ENCODE measurements at regions not wholly inside any gene's neighbourhood (a gene's known extent, or its start where the extent isn't known, plus 50 kb on each side); places are given as distances from the start of the nearest gene placed in this dataset.

DNA sequence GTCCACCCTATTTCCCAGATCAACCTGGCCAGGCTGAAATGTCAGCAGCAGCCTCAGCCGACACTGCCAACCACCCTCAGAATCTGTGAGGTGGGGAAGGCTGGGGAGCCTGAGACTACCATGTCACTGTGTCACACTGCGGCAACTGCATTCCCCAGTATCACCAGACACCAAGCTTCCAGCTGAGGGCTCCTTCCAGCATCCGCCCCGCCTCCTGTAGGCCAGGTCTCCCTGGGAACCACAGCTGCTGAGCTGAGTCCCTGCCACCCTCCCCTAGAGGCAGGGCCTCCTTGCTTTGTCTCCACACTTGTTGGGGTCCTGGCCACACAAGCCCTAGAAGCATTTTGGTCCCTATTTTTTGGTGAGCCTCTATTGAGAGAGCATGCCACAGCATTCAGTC lies 115.7 kb downstream of the UNC5CL start:
- DNase-seq = no peak
- H4K20me1 ChIP-seq (ENCODE audit: insufficient read depth, low read length) = no peaks in the 10 kb centered on the region
- no peaks in the 10 kb centered on the region for H3K9me3 ChIP-seq (replicated peaks; ENCODE audit: insufficient read depth, low read length)
- TF ChIP-seq EZH2phosphoT487 (IDR thresholded peaks at IDR 0.05; ENCODE audit: low read length) = no peak
- TF ChIP-seq, protein P1, sequence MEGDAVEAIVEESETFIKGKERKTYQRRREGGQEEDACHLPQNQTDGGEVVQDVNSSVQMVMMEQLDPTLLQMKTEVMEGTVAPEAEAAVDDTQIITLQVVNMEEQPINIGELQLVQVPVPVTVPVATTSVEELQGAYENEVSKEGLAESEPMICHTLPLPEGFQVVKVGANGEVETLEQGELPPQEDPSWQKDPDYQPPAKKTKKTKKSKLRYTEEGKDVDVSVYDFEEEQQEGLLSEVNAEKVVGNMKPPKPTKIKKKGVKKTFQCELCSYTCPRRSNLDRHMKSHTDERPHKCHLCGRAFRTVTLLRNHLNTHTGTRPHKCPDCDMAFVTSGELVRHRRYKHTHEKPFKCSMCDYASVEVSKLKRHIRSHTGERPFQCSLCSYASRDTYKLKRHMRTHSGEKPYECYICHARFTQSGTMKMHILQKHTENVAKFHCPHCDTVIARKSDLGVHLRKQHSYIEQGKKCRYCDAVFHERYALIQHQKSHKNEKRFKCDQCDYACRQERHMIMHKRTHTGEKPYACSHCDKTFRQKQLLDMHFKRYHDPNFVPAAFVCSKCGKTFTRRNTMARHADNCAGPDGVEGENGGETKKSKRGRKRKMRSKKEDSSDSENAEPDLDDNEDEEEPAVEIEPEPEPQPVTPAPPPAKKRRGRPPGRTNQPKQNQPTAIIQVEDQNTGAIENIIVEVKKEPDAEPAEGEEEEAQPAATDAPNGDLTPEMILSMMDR (IDR thresholded peaks at IDR 0.05; ENCODE audit: low read length) = no peak
- TF ChIP-seq EZH2 (optimal IDR thresholded peaks at IDR 0.05; ENCODE audit: low read depth, low read length) = no peak
- no peaks in the 10 kb centered on the region for H3K9me2 ChIP-seq (replicated peaks; ENCODE audit: insufficient read depth, low read length)
- H2AFZ ChIP-seq (ENCODE audit: low read length) = no peak overlapping the region
- no peak overlapping the region for H3K9ac ChIP-seq (ENCODE audit: low read length)
- no peaks in the 10 kb centered on the region for H3F3A ChIP-seq (ENCODE audit: insufficient read depth, low read length)
- H3K27ac ChIP-seq (ENCODE audit: low read length) = no peak overlapping the region
- H3K4me2 ChIP-seq (ENCODE audit: low read depth, low read length) = no peak overlapping the region
- H3K27me3 ChIP-seq (replicated peaks; ENCODE audit: insufficient read depth, low read length) = no peaks in the 10 kb centered on the region
- H3K79me2 ChIP-seq (ENCODE audit: low read length) = no peaks in the 10 kb centered on the region
- H3K4me3 ChIP-seq (ENCODE audit: low read length) = no peak overlapping the region
- H3K4me1 ChIP-seq (ENCODE audit: low read length) = no peaks in the 10 kb centered on the region
- H3K36me3 ChIP-seq (replicated peaks; ENCODE audit: insufficient read depth, low read length) = no peaks in the 10 kb centered on the region

DNA sequence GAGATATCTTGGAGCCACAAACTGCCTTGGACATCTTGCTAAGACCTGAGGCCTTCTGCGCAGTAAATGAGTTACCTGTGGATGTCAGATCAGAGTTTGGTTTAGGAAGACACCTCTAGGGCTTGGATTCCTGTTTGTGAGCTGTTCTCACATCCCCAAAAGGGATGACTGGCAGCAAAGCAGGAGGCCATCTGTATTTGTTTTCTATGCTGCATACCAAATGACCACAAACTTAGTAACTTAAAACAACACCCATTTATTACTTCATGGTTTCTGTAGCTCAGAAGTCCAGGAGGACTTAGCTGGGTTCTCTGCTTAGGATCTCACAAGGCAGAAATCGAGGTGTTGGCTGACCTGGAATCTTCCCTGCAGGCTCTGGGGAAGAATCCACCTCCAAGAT lies 116.7 kb downstream of the UNC5CL start:
- no peaks in the 10 kb centered on the region for H3K4me1 ChIP-seq (ENCODE audit: low read length)
- no peaks in the 10 kb centered on the region for H3K9me2 ChIP-seq (replicated peaks; ENCODE audit: insufficient read depth, low read length)
- H2AFZ ChIP-seq (ENCODE audit: low read length) = no peak overlapping the region
- no peaks in the 10 kb centered on the region for H3K27me3 ChIP-seq (replicated peaks; ENCODE audit: insufficient read depth, low read length)
- TF ChIP-seq, protein P1 (IDR thresholded peaks at IDR 0.05; ENCODE audit: low read length) = no peak
- no peak for TF ChIP-seq EZH2phosphoT487 (IDR thresholded peaks at IDR 0.05; ENCODE audit: low read length)
- TF ChIP-seq EZH2 (optimal IDR thresholded peaks at IDR 0.05; ENCODE audit: low read depth, low read length) = no peak
- no peak overlapping the region for H3K27ac ChIP-seq (ENCODE audit: low read length)
- H3K9me3 ChIP-seq (replicated peaks; ENCODE audit: insufficient read depth, low read length) = no peaks in the 10 kb centered on the region
- no peak overlapping the region for H3K4me3 ChIP-seq (ENCODE audit: low read length)
- no peaks in the 10 kb centered on the region for H3K36me3 ChIP-seq (replicated peaks; ENCODE audit: insufficient read depth, low read length)
- no peak for DNase-seq
- no peak overlapping the region for H3K4me2 ChIP-seq (ENCODE audit: low read depth, low read length)
- H3K9ac ChIP-seq (ENCODE audit: low read length) = no peak overlapping the region
- H3F3A ChIP-seq (ENCODE audit: insufficient read depth, low read length) = no peaks in the 10 kb centered on the region
- H4K20me1 ChIP-seq (ENCODE audit: insufficient read depth, low read length) = no peaks in the 10 kb centered on the region
- no peaks in the 10 kb centered on the region for H3K79me2 ChIP-seq (ENCODE audit: low read length)

DNA sequence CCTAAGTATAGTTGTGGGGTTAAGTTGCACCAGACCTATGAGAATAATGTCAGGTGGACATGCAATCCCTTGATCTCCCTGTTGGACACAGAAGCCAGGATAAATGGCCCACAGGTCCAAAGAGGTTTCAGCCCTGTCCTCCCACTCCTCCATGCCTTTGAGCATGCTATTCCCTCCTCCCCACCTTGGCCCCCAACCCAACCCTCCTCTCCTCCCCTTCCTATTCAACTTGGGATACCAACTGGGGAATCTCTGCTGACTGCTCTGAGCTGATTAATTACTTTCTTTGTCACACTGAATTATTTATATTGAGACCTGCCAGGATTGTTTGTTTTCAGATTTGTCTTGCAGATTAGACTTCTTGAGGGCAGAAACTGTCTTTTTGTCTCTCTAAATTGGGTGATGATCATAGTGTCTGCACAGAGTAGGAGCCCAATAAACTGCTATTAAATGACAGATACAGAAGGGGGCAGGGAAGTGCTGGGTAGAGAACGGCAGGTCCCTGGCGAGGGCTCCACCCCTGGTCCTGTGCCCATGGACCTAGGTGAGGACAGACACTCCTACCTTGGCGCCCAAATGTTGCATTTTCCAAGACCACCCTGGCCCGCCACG lies 120.9 kb downstream of the UNC5CL start:
- Histone ChIP-seq H3K4me3 (ENCODE audit: low read length) (no peak overlapping the region), H3K4me2 (ENCODE audit: low read depth, low read length) (no peak overlapping the region), H3K27me3 (replicated peaks; ENCODE audit: insufficient read depth, low read length) (no peaks in the 10 kb centered on the region), H3K79me2 (ENCODE audit: low read length) (no peaks in the 10 kb centered on the region), H3K9ac (ENCODE audit: low read length) (no peak overlapping the region), H3K9me3 (replicated peaks; ENCODE audit: insufficient read depth, low read length) (no peaks in the 10 kb centered on the region), H4K20me1 (ENCODE audit: insufficient read depth, low read length) (no peaks in the 10 kb centered on the region), H3K4me1 (ENCODE audit: low read length) (no peaks in the 10 kb centered on the region), H3K9me2 (replicated peaks; ENCODE audit: insufficient read depth, low read length) (no peaks in the 10 kb centered on the region), H3K36me3 (replicated peaks; ENCODE audit: insufficient read depth, low read length) (no peaks in the 10 kb centered on the region), H3K27ac (ENCODE audit: low read length) (no peak overlapping the region), H2AFZ (ENCODE audit: low read length) (no peak overlapping the region), H3F3A (ENCODE audit: insufficient read depth, low read length) (no peaks in the 10 kb centered on the region)
- DNase-seq = no peak
- TF ChIP-seq, protein P1 (IDR thresholded peaks at IDR 0.05; ENCODE audit: low read length) = no peak
- no peak for TF ChIP-seq EZH2phosphoT487 (IDR thresholded peaks at IDR 0.05; ENCODE audit: low read length)
- TF ChIP-seq EZH2 (optimal IDR thresholded peaks at IDR 0.05; ENCODE audit: low read depth, low read length) = no peak

Measured in MM.1S (cell line).